ENCODE measurements at regions not wholly inside any gene's neighbourhood (a gene's known extent, or its start where the extent isn't known, plus 50 kb on each side); places are given as distances from the start of the nearest gene placed in this dataset.

DNA sequence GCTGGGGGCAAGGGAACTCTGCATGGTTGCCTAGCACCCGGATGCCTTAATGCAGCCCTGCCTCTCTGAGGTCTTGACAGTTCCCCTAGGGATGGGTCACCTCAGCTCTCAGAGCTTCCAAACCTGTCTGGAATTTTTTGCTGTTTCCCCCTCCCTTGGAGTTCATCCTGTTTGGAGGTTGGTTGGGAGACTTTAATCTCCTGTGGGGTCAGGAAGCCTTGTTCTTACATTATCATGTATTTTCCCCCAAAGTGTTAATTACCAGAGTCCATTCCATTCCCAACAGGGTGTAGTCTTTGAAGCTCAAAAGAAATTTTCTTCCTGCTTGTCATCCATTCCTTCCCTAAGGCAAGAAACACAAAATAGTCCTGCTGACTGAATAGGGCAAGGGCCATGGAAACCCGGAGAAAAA lies 150.3 kb upstream of the SPRY4 start:
- Histone ChIP-seq H3K27me3 (ENCODE audit: insufficient read depth, low read length) (no peaks in the 10 kb centered on the region), H3K79me2 (ENCODE audit: control insufficient read depth, insufficient read depth, low read length, unreplicated experiment) (no peaks in the 10 kb centered on the region), H3K4me1 (ENCODE audit: control insufficient read depth, insufficient read depth, low read length, unreplicated experiment) (peaks cover 43% of the 10 kb centered on the region), H3K4me3 (ENCODE audit: low read depth, low read length) (no peak overlapping the region), H2AFZ (ENCODE audit: low read length, unreplicated experiment) (no peak overlapping the region), H3K27ac (ENCODE audit: low read depth, low read length) (no peak overlapping the region), H3K36me3 (ENCODE audit: insufficient read depth, low read length) (no peaks in the 10 kb centered on the region)

DNA sequence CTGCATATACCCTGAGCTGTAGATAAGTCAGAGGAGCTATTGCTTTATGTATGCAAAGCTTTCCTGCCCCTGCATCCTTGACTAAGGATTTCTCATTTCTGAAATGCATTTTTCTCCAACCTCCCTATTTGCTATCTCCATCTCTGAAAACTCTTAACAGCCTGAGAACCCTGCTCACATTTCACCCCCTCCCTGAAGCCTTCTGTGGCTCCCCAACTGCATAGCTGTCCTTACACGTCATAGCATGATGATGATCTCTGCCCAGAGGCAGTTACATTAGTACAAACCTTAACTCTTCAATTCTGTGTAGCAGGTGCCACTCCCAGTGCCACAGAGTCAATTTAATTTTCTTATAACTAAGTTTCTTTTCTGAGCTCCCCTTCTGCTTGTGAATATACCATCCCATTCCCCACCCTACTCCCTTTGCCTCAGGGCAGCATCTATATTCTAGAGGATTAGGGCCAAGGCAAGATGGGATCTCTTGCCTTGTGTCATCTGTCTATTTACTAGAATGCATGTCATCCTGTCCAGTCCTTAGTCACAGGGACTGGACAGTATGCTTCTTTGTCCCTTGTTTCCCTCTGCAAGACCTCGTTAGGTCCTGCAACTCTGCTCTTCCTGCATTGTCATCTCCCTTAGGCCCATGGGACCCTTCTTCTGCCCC lies 149.7 kb upstream of the SPRY4 start:
- no peaks in the 10 kb centered on the region for H3K79me2 ChIP-seq (ENCODE audit: control insufficient read depth, insufficient read depth, low read length, unreplicated experiment)
- H3K4me1 ChIP-seq (ENCODE audit: control insufficient read depth, insufficient read depth, low read length, unreplicated experiment): peaks cover 43% of the 10 kb centered on the region
- no peak overlapping the region for H3K27ac ChIP-seq (ENCODE audit: low read depth, low read length)

DNA sequence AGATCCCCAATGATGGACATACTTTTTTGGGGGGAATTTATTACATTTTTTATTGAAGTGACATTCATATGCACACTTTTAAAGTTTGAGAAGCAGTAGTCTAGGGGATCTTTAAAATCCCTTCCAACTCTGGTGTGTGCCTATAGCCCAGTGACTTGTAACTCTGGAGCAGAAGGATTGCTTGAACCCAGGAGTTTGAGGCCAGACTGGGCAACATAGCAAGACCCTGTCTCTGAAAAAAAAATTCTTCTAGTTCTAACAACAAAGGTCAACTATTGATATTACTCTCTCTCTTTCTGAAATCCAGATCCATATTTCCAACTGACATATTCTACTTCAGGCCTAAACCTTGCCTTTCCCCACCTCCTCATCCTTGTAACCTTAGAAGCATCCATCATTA lies 148.2 kb upstream of the SPRY4 start:
- Histone ChIP-seq H3K27ac (ENCODE audit: low read depth, low read length) (peak overlapping the region; percentile 99), H3K27me3 (ENCODE audit: insufficient read depth, low read length) (no peaks in the 10 kb centered on the region), H3K36me3 (ENCODE audit: insufficient read depth, low read length) (no peaks in the 10 kb centered on the region), H3K4me1 (ENCODE audit: control insufficient read depth, insufficient read depth, low read length, unreplicated experiment) (peaks cover 43% of the 10 kb centered on the region), H3K4me3 (ENCODE audit: low read depth, low read length) (no peak overlapping the region), H3K79me2 (ENCODE audit: control insufficient read depth, insufficient read depth, low read length, unreplicated experiment) (no peaks in the 10 kb centered on the region), H2AFZ (ENCODE audit: low read length, unreplicated experiment) (no peak overlapping the region)

More for the DNA sequence above, 149.7 kb upstream of the SPRY4 start:
- no peak overlapping the region for H2AFZ ChIP-seq (ENCODE audit: low read length, unreplicated experiment)
- no peak overlapping the region for H3K4me3 ChIP-seq (ENCODE audit: low read depth, low read length)
- no peaks in the 10 kb centered on the region for H3K36me3 ChIP-seq (ENCODE audit: insufficient read depth, low read length)
- H3K27me3 ChIP-seq (ENCODE audit: insufficient read depth, low read length): no peaks in the 10 kb centered on the region

DNA sequence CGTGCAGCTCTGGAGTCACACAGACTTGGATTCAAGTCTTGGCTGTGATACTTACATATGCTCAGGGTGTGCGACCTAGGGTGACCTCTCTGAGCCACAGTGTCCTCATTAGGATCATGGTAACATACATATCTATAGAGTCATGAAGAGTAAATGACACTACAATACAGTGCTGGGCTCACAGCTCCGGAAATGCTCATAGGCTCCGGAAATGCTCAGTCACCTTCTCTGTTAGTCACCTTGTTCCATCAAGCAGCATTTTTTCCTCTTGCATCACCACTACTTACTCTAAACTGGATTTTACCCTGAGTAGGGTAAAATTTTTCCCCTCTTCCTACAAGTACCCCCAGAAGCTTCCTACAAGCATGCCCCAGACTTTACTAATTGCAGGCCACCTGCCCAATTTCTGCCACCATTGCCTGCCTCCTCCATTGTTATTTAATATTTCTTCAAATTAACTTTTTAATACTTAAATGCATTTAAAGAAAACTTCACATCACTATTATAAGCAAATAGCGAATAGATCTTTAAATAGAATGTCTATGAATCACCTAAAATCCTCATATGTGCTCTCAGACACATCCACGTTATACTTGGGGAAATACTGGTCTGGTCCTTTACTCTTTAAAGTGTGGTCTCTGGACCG lies 147.6 kb upstream of the SPRY4 start:
- Histone ChIP-seq H3K4me1 (ENCODE audit: control insufficient read depth, insufficient read depth, low read length, unreplicated experiment) (peaks cover 43% of the 10 kb centered on the region), H2AFZ (ENCODE audit: low read length, unreplicated experiment) (no peak overlapping the region), H3K36me3 (ENCODE audit: insufficient read depth, low read length) (no peaks in the 10 kb centered on the region), H3K27me3 (ENCODE audit: insufficient read depth, low read length) (no peaks in the 10 kb centered on the region), H3K79me2 (ENCODE audit: control insufficient read depth, insufficient read depth, low read length, unreplicated experiment) (no peaks in the 10 kb centered on the region), H3K4me3 (ENCODE audit: low read depth, low read length) (no peak overlapping the region), H3K27ac (ENCODE audit: low read depth, low read length) (peak overlapping the region; percentile 99)

- Histone ChIP-seq H3K4me1 (ENCODE audit: control insufficient read depth, insufficient read depth, low read length, unreplicated experiment) (peaks cover 27% of the 10 kb centered on the region), H3K4me3 (ENCODE audit: low read depth, low read length) (no peak overlapping the region), H2AFZ (ENCODE audit: low read length, unreplicated experiment) (no peak overlapping the region), H3K27me3 (ENCODE audit: insufficient read depth, low read length) (no peaks in the 10 kb centered on the region), H3K27ac (ENCODE audit: low read depth, low read length) (peak overlapping the region; percentile 67), H3K36me3 (ENCODE audit: insufficient read depth, low read length) (no peaks in the 10 kb centered on the region), H3K79me2 (ENCODE audit: control insufficient read depth, insufficient read depth, low read length, unreplicated experiment) (no peaks in the 10 kb centered on the region)
These were observed 141.6 kb upstream of the SPRY4 start for GRCh38 chr5:142466195-142466971.

DNA sequence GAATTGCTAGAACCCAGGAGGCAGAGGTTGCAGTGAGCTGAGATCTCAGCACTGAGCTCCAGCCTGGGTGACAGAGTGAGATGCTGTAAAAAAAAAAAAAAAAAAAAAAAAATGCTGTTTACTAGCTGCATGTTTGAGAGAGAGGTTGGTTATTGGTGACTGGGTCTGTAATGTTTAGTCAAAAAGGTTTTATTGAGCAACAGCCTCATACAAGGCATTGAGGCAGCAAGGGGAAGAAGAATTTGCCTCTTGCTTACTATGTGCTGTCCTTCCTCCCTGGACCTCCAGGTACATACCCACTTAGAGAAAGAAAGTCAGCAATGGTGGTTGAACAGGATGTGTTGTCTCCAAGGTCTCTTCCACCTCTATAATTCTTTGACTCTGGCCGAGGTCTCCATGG lies 140.7 kb upstream of the SPRY4 start:
- Histone ChIP-seq H3K27me3 (ENCODE audit: insufficient read depth, low read length) (no peaks in the 10 kb centered on the region), H3K4me3 (ENCODE audit: low read depth, low read length) (no peak overlapping the region), H3K79me2 (ENCODE audit: control insufficient read depth, insufficient read depth, low read length, unreplicated experiment) (no peaks in the 10 kb centered on the region), H3K27ac (ENCODE audit: low read depth, low read length) (peak overlapping the region; percentile 67; the same call in 1 of the 2 replicates), H3K36me3 (ENCODE audit: insufficient read depth, low read length) (no peaks in the 10 kb centered on the region), H2AFZ (ENCODE audit: low read length, unreplicated experiment) (peak overlapping the region; percentile 30), H3K4me1 (ENCODE audit: control insufficient read depth, insufficient read depth, low read length, unreplicated experiment) (peaks cover 18% of the 10 kb centered on the region)

DNA sequence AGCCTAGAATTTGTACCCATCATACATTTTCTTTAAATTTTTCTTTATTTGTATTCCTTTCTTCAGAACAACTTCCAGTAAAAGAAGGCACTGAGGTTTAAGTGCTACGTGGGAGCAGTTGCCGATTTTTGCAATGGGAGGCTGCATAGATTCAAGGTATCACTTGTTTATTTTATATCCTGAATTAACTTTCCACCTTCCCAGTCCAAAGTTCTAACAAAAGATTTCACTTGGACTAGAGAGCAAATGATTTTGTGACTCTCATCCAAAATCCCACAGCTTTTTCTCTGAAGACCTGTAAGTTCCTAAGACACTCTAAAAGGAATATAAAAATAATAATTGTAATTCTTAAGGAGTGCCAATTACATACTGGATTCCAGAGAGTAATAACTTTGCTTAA lies 139.1 kb upstream of the SPRY4 start:
- no peak overlapping the region for H3K4me3 ChIP-seq (ENCODE audit: low read depth, low read length)
- H3K27ac ChIP-seq (ENCODE audit: low read depth, low read length): no peak overlapping the region
- peaks cover 16% of the 10 kb centered on the region for H3K4me1 ChIP-seq (ENCODE audit: control insufficient read depth, insufficient read depth, low read length, unreplicated experiment)
- H2AFZ ChIP-seq (ENCODE audit: low read length, unreplicated experiment): no peak overlapping the region
- H3K79me2 ChIP-seq (ENCODE audit: control insufficient read depth, insufficient read depth, low read length, unreplicated experiment): no peaks in the 10 kb centered on the region
- H3K27me3 ChIP-seq (ENCODE audit: insufficient read depth, low read length): no peaks in the 10 kb centered on the region
- H3K36me3 ChIP-seq (ENCODE audit: insufficient read depth, low read length): no peaks in the 10 kb centered on the region

GRCh38 chr5:142461028-142461590 lies 136.3 kb upstream of the SPRY4 start:
- Histone ChIP-seq H2AFZ (ENCODE audit: low read length, unreplicated experiment) (no peak overlapping the region), H3K27me3 (ENCODE audit: insufficient read depth, low read length) (no peaks in the 10 kb centered on the region), H3K4me3 (ENCODE audit: low read depth, low read length) (no peak overlapping the region), H3K79me2 (ENCODE audit: control insufficient read depth, insufficient read depth, low read length, unreplicated experiment) (no peaks in the 10 kb centered on the region), H3K27ac (ENCODE audit: low read depth, low read length) (no peak overlapping the region), H3K4me1 (ENCODE audit: control insufficient read depth, insufficient read depth, low read length, unreplicated experiment) (peaks cover 4% of the 10 kb centered on the region), H3K36me3 (ENCODE audit: insufficient read depth, low read length) (no peaks in the 10 kb centered on the region)

DNA sequence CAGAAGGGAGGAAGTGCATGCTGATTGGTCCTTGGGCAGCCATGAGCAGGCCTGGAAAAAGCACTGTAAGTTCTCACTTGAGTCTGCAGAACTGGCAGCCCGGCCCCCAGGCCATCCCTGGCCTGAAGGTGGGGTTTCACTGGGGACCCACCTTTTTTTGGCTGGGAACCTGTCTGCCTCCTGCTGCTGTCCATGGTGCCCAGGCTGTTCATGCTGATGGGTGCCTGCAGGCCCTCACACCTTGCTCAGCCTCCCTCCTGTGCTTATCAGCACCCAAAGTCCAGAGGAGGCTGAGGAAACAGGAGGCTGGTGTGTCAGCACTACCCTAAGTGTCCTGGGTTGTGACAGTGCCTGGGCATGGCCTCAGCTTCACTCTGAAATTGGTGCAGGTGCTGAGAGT lies 134.4 kb upstream of the SPRY4 start:
- Histone ChIP-seq H3K27me3 (ENCODE audit: insufficient read depth, low read length) (no peaks in the 10 kb centered on the region), H3K79me2 (ENCODE audit: control insufficient read depth, insufficient read depth, low read length, unreplicated experiment) (no peaks in the 10 kb centered on the region), H2AFZ (ENCODE audit: low read length, unreplicated experiment) (no peak overlapping the region), H3K27ac (ENCODE audit: low read depth, low read length) (no peak overlapping the region), H3K4me3 (ENCODE audit: low read depth, low read length) (no peak overlapping the region), H3K36me3 (ENCODE audit: insufficient read depth, low read length) (no peaks in the 10 kb centered on the region; the same call in 1 of the 2 replicates), H3K4me1 (ENCODE audit: control insufficient read depth, insufficient read depth, low read length, unreplicated experiment) (no peaks in the 10 kb centered on the region)

- no peaks in the 10 kb centered on the region for H3K4me1 ChIP-seq (ENCODE audit: control insufficient read depth, insufficient read depth, low read length, unreplicated experiment)
- H3K27ac ChIP-seq (ENCODE audit: low read depth, low read length): no peak overlapping the region
- no peaks in the 10 kb centered on the region; the same call in 1 of the 2 replicates for H3K36me3 ChIP-seq (ENCODE audit: insufficient read depth, low read length)
- H3K79me2 ChIP-seq (ENCODE audit: control insufficient read depth, insufficient read depth, low read length, unreplicated experiment): no peaks in the 10 kb centered on the region
- no peaks in the 10 kb centered on the region for H3K27me3 ChIP-seq (ENCODE audit: insufficient read depth, low read length)
- no peak overlapping the region for H3K4me3 ChIP-seq (ENCODE audit: low read depth, low read length)
- H2AFZ ChIP-seq (ENCODE audit: low read length, unreplicated experiment): no peak overlapping the region
These were observed 131.0 kb upstream of the SPRY4 start for GRCh38 chr5:142455856-142456255.
